HFF-Myc (cell line): ENCODE measurements at regions not wholly inside any gene's neighbourhood (a gene's known extent, or its start where the extent isn't known, plus 50 kb on each side); places are given as distances from the start of the nearest gene placed in this dataset.

Experiments
- DNase-seq: peaks from one replicate; pipeline ENCODE4 v3.0.0-alpha.2; 2011; ENCODE audit warnings: low read depth; ENCODE audit errors: extremely low read depth
- H3K4me3 ChIP-seq: replicated peaks from 2 replicates; pipeline ENCODE4 v1.5.1; 2011; ENCODE audit warnings: low read depth, mild to moderate bottlenecking, control low read depth, low read length
- CTCF ChIP-seq: IDR thresholded peaks from 2 replicates; pipeline ENCODE4 v1.5.1; 2012; ENCODE audit warnings: mild to moderate bottlenecking, low read depth, low read length, control low read depth; ENCODE audit errors: missing control alignments

GRCh38 chr3:18507333-18507732 lies 82.2 kb upstream of the SATB1 start:
- TF ChIP-seq CTCF, result no peak
- DNase-seq, result no peak
- H3K4me3 ChIP-seq, result no peak overlapping the region

- no peak for DNase-seq
- H3K4me3 ChIP-seq, result no peak overlapping the region
- TF ChIP-seq CTCF, result no peak
Observed at GRCh38 chr3:18505056-18505455, 79.9 kb upstream of the SATB1 start.

- no peak for TF ChIP-seq CTCF
- DNase-seq, result no peak
Observed at GRCh38 chr3:18501679-18502343, 76.7 kb upstream of the SATB1 start.

GRCh38 chr3:18500322-18500721 lies 75.2 kb upstream of the SATB1 start:
- H3K4me3 ChIP-seq, result no peak overlapping the region
- TF ChIP-seq CTCF, result no peak
- no peak for DNase-seq

More at GRCh38 chr3:18501679-18502343, 76.7 kb upstream of the SATB1 start:
- no peak overlapping the region for H3K4me3 ChIP-seq

- DNase-seq, result no peak
- no peak overlapping the region for H3K4me3 ChIP-seq
- no peak for TF ChIP-seq CTCF
Observed at GRCh38 chr3:18499301-18499700, 74.2 kb upstream of the SATB1 start.

GRCh38 chr3:18494251-18494650 lies 69.1 kb upstream of the SATB1 start:
- TF ChIP-seq CTCF, result no peak
- H3K4me3 ChIP-seq, result no peak overlapping the region
- no peak for DNase-seq

GRCh38 chr3:18489939-18490338 lies 64.8 kb upstream of the SATB1 start:
- no peak overlapping the region for H3K4me3 ChIP-seq
- TF ChIP-seq CTCF, result no peak
- no peak for DNase-seq
